IPS-18a (cell line): ENCODE measurements at regions not wholly inside any gene's neighbourhood (a gene's known extent, or its start where the extent isn't known, plus 50 kb on each side); places are given as distances from the start of the nearest gene placed in this dataset.
"Not testable (repeated sequence)": the region's sequence is repeated elsewhere in the genome, so short reads cannot be mapped to it uniquely, and the experiment has no call there.

Experiments
- H3K27ac ChIP-seq: one replicate; pipeline ENCODE4 v1.5.1; 2013; ENCODE audit warnings: low read length
- H3K27me3 ChIP-seq: one replicate; pipeline ENCODE4 v1.6.1; 2013; ENCODE audit warnings: mild to moderate bottlenecking, low read length; ENCODE audit not compliant: control insufficient read depth, insufficient read depth
- H3K36me3 ChIP-seq: one replicate; pipeline ENCODE4 v1.6.1; 2013; ENCODE audit warnings: low read depth, low read length; ENCODE audit not compliant: control insufficient read depth
- H3K4me1 ChIP-seq: one replicate; pipeline ENCODE4 v1.6.1; 2013; ENCODE audit warnings: low read depth, low read length; ENCODE audit not compliant: control insufficient read depth
- H3K4me3 ChIP-seq: one replicate; pipeline ENCODE4 v1.5.1; 2013; ENCODE audit warnings: low read length
- H3K9ac ChIP-seq: one replicate; pipeline ENCODE4 v1.6.1; 2013; ENCODE audit warnings: mild to moderate bottlenecking, low read length, moderate library complexity
- H3K9me3 ChIP-seq: one replicate; pipeline ENCODE4 v1.6.1; 2013; ENCODE audit warnings: low read depth, low read length; ENCODE audit not compliant: control insufficient read depth

DNA sequence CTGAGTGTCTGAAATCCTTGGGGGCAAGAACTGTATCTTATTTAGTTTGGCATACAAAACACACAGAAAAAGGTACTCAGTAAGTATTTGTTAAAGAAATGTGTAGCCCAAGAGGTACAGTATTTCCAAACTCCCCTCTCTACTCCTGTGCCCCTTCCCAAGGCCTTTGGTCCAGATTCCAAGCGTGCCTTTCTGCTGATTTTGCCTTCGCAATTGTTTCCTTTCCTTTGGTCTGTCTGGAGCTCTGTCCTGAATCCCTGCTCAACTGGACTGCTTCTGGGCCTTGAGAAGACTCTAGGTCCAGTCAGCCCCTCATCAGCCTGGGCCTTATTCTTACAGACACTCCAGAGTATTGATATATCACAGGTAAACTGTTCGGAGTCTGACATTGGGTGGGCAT is 122.2 kb upstream of the SYNCRIP start:
- no peaks in the 10 kb centered on the region for H3K27me3 ChIP-seq

DNA sequence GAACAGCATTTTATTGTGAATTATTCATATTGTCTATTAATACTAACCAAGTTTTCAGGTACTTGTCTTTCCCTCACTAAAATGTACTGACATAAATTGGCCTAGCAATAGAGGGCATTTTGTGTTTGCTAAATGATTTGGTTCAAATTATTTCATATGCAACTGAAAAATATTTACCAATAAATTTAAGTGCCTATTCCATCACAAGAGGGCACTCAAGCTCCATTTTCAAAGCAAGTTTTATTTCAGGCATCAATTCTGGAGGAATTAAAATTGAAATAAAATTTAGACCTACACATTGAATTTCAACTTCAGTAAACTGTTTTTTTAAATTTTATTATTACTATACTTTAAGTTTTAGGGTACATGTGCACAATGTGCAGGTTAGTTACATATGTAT is 114.3 kb upstream of the SYNCRIP start:
- Histone ChIP-seq H3K36me3 (no peaks in the 10 kb centered on the region), H3K27ac (no peak overlapping the region), H3K4me3 (no peak overlapping the region), H3K4me1 (no peaks in the 10 kb centered on the region), H3K27me3 (no peaks in the 10 kb centered on the region), H3K9ac (no peak overlapping the region), H3K9me3 (no peaks in the 10 kb centered on the region)

More for the DNA sequence above, 122.2 kb upstream of the SYNCRIP start:
- H3K9ac ChIP-seq: no peak overlapping the region
- no peaks in the 10 kb centered on the region for H3K36me3 ChIP-seq
- H3K4me3 ChIP-seq: no peak overlapping the region
- no peaks in the 10 kb centered on the region for H3K4me1 ChIP-seq
- H3K27ac ChIP-seq: no peak overlapping the region
- H3K9me3 ChIP-seq: no peaks in the 10 kb centered on the region

DNA sequence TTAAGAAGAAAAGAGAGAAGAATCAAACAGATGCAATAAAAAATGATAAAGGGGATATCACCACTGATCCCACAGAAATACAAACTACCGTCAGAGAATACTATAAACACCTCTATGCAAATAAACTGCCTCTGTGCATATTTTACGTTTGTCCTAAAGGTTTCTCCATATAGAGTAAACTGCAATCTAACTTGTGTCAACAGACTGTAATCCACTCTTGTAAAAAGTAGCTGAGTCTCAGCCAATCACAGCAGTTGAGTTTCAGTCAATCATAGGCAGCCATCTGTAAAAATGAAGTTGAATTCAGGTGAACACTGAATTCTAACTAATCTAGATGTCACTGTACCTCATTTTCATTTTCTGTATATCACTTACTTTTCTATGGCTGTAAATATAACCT is 112.2 kb upstream of the SYNCRIP start:
- H3K27me3 ChIP-seq: no peaks in the 10 kb centered on the region

DNA sequence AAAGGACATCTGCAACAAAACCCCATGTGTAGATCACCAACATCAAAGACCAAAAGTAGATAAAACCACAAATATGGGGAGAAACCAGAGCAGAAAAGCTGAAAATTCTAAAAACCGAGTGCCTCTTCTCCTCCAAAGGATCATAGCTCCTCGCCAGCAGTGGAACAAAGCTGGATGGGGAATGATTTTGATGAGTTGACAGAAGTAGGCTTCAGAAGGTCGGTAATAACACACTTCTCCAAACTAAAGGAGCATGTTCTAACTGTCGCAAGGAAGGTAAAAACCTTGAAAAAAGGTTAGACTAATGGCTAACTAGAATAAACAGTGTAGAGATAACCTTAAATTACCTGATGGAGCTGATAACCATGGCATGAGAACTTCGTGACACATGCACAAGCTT is 109.9 kb upstream of the SYNCRIP start:
- no peaks in the 10 kb centered on the region for H3K27me3 ChIP-seq
- peaks cover 2% of the 10 kb centered on the region for H3K4me1 ChIP-seq
- H3K27ac ChIP-seq: no peak overlapping the region
- no peaks in the 10 kb centered on the region for H3K36me3 ChIP-seq
- no peak overlapping the region for H3K4me3 ChIP-seq
- no peaks in the 10 kb centered on the region for H3K9me3 ChIP-seq
- no peak overlapping the region for H3K9ac ChIP-seq

More for the DNA sequence above, 112.2 kb upstream of the SYNCRIP start:
- no peak overlapping the region for H3K4me3 ChIP-seq
- H3K36me3 ChIP-seq: no peaks in the 10 kb centered on the region
- H3K9ac ChIP-seq: no peak overlapping the region
- no peak overlapping the region for H3K27ac ChIP-seq
- peaks cover 2% of the 10 kb centered on the region for H3K4me1 ChIP-seq
- H3K9me3 ChIP-seq: no peaks in the 10 kb centered on the region

DNA sequence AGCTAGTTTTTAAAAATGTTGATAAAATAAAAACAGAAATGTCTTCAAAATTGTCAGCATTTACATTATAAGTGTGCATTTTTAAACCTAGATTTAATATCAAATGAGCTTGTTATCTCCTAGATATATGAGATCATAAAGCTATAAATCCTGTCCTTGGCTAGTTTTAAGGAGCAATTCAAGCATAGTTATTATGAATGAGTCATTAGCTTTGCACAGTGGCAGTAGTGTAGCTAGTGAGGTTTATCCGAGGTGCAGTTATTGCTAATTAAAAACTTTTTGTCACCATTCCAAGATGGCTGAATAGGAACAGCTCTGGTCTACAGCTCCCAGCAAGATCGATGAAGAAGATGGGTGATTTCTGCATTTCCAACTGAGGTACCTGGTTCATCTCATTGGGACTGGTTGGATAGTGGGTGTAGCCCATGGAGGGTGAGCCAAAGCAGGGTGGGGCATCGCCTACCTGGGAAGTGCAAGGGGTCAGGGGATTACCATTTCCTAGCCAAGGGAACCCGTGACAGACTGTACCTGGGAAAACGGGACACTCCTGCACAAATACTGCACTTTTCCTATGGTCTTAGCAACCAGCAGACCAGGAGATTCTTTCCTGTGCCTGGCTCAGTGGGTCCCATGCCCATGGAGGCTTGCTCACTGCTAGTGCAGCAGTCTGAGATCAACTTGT is 108.8 kb upstream of the SYNCRIP start:
- Histone ChIP-seq H3K4me3 (no peak overlapping the region), H3K4me1 (peaks cover 2% of the 10 kb centered on the region), H3K27me3 (no peaks in the 10 kb centered on the region), H3K9ac (no peak overlapping the region), H3K9me3 (no peaks in the 10 kb centered on the region), H3K27ac (no peak overlapping the region), H3K36me3 (no peaks in the 10 kb centered on the region)

- not testable (repeated sequence) for H3K9ac ChIP-seq, H3K9me3 ChIP-seq, H3K27me3 ChIP-seq
Measured at GRCh38 chr6:85750146-85750545, 107.5 kb upstream of the SYNCRIP start.

DNA sequence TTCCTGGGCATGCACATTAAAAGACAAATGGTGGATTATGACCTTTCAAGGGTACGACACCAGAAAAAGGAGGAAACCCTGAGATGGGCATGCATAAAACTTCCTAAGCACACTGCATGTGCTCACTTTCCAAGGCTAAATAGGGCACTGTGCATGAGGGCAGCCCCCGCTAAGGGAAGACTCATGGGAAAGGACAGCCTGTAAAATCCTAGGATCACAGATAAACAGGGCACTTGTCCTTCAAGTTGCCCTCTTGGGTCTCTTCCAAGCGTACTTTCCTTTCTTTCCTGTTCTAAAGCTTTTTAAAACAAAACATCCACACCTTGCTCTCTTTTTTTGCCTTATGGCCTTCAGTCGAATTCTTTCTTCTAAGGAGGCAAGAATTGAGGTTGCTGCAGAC is 106.5 kb upstream of the SYNCRIP start:
- Histone ChIP-seq H3K4me1 (peaks cover 2% of the 10 kb centered on the region), H3K9me3 (no peaks in the 10 kb centered on the region), H3K9ac (no peak overlapping the region), H3K36me3 (no peaks in the 10 kb centered on the region), H3K27ac (no peak overlapping the region), H3K4me3 (no peak overlapping the region), H3K27me3 (no peaks in the 10 kb centered on the region)

More at GRCh38 chr6:85750146-85750545, 107.5 kb upstream of the SYNCRIP start:
- not testable (repeated sequence) for H3K4me1 ChIP-seq, H3K4me3 ChIP-seq, H3K27ac ChIP-seq, H3K36me3 ChIP-seq

DNA sequence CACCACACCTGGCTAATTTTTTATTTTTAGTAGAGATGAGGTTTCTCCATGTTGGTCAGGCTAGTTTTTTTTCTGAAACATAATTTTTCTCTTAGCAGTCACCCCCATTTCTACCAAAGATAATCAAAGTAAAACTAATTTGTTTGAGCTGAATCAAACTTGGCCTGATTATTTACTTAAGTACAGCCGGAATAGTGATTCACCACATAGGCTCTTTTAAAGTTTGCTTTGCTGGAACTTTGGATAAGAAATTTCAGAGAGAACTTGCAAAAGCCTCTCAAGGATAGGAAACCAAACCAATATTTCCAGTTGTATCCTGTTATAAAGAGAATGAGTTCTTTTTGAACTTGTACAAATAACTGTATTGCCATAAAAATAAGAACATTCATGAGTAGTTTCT is 105.0 kb upstream of the SYNCRIP start:
- Histone ChIP-seq H3K36me3 (no peaks in the 10 kb centered on the region), H3K4me1 (peaks cover 2% of the 10 kb centered on the region), H3K9ac (no peak overlapping the region), H3K4me3 (no peak overlapping the region), H3K27me3 (no peaks in the 10 kb centered on the region), H3K27ac (no peak overlapping the region), H3K9me3 (no peaks in the 10 kb centered on the region)

DNA sequence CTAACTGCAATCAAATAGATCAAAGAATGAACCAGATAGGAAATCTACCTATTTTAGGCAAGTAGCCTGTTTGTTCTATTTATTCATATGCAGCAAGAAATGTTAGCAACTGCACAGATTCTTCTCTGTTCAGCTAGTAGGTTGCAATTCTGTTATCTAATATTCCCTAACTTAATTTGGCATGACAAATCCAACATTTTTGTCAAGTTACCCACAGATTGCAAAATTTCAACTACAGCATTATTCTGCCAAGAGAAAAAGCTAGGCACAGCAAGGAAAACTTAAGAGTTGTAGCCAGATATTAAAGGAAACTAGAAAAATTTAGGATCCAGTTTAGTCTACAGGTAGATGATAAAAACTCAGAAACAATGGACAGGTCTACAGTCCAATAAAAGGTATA is 104.4 kb upstream of the SYNCRIP start:
- Histone ChIP-seq H3K4me3 (no peak overlapping the region), H3K9ac (no peak overlapping the region), H3K4me1 (peaks cover 2% of the 10 kb centered on the region), H3K27me3 (no peaks in the 10 kb centered on the region), H3K36me3 (no peaks in the 10 kb centered on the region), H3K27ac (no peak overlapping the region), H3K9me3 (no peaks in the 10 kb centered on the region)

DNA sequence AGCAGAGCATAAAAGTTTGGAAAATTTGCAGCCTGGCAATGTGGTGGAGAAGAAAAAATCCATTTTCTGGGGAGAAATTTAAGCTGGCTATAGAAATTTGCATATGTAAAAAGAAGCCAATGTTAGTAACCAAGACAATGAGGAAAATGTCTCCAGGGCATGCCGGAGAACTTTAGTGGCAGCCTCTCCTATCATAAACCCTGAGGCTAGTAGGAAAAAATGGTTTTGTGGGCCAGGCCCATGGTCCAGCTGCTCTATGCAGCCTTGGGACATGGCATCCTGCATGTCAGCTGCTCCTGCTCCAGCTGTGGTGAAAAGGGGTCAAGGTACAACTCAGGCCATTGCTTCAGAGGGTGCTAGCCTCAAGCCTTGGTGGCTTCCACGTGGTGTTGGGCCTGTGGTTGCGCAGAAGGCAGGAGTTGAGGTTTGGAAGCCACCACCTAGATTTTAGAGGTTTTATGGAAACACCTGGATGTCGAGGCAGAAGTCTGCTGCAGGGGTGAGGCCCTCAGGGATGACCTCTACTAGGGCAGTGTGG is 101.8 kb upstream of the SYNCRIP start:
- Histone ChIP-seq H3K9ac (no peak overlapping the region), H3K9me3 (no peaks in the 10 kb centered on the region), H3K27ac (no peak overlapping the region), H3K36me3 (no peaks in the 10 kb centered on the region), H3K27me3 (no peaks in the 10 kb centered on the region), H3K4me1 (no peaks in the 10 kb centered on the region), H3K4me3 (no peak overlapping the region)

DNA sequence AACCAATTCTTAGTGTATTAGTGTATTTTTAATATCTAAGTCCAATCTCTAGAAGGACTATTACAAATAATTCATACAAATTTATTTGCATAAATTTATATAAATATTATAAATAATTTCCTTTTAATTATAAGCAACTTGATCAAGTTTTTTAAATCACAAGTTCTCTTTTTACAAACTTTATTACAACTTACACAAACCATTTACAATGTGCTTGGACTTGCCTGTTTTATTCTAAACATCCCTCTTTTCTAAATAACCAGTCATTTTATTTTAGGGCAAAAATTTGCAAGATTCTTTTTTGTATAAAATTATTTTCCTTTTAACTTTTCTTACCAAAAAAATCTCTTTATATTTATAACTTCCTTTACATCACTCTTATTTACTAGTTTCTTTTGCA is 83.5 kb upstream of the SYNCRIP start:
- peaks cover 16% of the 10 kb centered on the region for H3K9me3 ChIP-seq
- no peaks in the 10 kb centered on the region for H3K27me3 ChIP-seq
- H3K4me1 ChIP-seq: no peaks in the 10 kb centered on the region
- no peak overlapping the region for H3K4me3 ChIP-seq
- H3K27ac ChIP-seq: no peak overlapping the region
- H3K36me3 ChIP-seq: no peaks in the 10 kb centered on the region
- no peak overlapping the region for H3K9ac ChIP-seq

DNA sequence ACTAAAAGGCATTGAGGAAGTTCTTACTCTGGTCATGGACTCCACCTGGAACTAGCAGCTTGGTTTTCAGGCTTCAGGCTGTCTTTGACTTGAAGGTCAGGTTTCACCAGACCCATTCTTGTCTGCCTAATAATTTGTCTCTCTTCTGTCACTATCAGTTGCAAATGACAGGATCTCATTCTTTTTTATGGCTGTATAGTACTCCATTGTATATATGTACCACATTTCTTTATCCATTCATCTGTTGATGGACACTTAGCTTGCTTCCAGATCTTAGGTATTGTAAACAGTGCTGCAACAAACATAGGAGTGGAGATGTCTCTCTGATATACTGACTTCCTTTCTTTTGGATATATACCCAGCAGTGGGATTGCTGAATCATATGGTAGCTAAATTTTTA is 73.1 kb upstream of the SYNCRIP start:
- Histone ChIP-seq H3K4me1 (no peaks in the 10 kb centered on the region), H3K27me3 (no peaks in the 10 kb centered on the region), H3K9me3 (no peaks in the 10 kb centered on the region), H3K27ac (no peak overlapping the region), H3K9ac (no peak overlapping the region), H3K4me3 (no peak overlapping the region), H3K36me3 (no peaks in the 10 kb centered on the region)
